HG03039 (cell line): ENCODE measurements at regions not wholly inside any gene's neighbourhood (a gene's known extent, or its start where the extent isn't known, plus 50 kb on each side); places are given as distances from the start of the nearest gene placed in this dataset.

ENCODE experiments used
- ATAC-seq: cut with Tn5 transposase; IDR thresholded peaks from one replicate; pipeline ENCODE4 v1.9.1; 2021; ENCODE audit warnings: mild to moderate bottlenecking, moderate library complexity; ENCODE audit not compliant: unreplicated experiment

DNA sequence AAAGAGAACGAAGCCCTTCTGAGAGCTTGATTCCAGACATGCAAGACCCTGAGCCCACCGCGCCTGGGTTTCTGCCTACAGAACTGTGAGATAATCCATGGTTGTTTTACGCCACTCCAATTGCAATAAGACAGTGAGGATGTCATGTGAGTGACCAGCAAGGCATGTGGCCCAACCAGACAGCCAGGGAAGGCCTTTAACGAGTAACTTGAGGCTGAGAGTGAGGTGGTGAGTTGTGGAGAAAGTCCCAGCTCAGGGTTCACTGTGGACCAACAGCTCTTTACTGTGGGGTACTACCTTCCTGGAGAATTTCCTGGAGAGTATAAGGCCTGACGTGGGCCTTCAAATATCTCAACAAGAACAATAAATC lies 153.9 kb downstream of the ETS2 start:
- no peak for ATAC-seq

DNA sequence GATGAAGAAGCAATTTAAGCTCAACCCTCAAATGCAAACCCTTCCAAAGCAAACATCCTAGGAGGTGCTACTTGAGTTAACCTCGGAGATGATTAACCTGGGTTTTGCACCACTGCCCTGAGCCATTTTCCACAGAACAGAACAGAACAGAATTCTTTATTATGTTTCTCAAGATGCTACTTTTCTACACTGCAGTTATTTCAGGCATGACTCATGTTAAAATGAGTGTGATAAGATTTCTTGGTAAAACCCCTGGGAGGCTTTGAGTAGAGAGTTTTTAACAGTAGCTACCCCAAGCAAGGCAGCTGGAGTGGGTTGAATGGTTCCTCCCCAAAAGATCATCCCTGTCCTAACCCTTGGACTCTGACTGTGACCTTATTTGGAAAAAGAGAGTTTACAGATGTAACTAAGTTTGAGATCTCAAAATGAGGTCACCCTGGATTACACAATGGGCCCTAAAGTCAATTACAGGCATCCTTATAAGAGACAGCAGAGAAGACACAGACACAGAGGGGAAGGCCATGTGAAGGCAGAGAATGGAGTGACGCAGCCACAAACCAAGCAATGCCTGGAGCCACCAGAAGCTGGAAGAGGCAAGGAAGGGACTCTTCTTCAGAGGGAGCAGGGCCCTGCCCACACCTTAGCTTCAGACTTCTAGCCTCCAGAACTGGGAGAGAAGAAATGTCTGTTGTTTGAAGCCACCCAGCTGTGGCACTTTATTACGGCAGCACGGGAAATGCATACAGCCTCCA lies 153.4 kb downstream of the ETS2 start:
- ATAC-seq: no peak

DNA sequence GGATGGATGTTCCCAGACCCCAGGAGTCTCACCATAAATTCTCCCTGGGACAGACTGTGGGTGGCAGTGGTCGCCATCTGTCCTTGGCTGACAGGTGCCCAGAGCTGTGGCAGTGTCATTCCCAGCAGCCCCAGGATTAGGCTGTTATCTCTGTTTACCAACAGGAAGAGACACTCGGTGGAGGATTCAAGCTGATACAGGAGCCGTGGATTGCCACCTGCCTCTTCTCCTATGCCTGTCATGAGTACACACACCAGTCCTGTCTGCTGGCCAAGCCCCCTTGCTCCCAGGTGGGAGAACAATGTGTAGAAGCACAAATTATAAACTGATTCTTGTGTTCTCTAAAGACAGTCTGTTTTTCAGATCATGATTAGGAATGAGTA lies 152.6 kb downstream of the ETS2 start:
- no peak for ATAC-seq

DNA sequence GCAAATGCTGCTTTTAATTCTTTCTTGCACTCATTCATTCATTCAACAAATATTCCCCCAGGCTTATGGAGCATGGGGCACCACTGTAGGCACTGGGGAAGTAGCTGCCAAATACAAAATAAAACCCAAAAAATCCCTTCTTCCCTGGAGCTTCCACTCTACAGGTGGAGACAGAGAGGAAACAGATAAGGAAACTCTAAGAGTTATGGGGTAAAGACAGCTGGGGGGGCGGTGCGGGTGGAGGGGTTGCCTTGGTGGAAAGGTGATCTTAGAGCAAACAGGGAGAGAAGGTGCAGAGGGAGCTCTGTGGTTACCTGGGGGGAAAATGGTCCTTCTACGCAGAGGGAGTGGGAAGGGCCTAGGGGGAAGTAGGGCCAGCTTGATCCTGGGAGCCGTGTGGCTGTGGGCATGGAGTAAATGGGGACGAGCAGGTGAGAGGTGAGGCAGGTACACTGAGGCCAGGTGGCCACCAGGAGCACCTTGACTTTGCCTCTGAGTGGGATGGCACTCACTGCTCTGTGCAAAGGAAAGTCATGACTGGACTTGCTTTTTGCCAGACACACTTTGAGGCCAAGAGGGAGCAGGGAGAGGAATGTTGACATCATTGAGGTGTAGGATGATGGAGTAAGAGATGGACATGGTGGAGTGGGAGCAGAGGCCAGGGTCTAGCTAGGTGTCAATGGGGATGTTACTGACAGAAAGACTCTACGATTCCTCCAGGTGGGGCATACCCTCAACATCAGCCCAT lies 152.0 kb downstream of the ETS2 start:
- ATAC-seq: no peak

DNA sequence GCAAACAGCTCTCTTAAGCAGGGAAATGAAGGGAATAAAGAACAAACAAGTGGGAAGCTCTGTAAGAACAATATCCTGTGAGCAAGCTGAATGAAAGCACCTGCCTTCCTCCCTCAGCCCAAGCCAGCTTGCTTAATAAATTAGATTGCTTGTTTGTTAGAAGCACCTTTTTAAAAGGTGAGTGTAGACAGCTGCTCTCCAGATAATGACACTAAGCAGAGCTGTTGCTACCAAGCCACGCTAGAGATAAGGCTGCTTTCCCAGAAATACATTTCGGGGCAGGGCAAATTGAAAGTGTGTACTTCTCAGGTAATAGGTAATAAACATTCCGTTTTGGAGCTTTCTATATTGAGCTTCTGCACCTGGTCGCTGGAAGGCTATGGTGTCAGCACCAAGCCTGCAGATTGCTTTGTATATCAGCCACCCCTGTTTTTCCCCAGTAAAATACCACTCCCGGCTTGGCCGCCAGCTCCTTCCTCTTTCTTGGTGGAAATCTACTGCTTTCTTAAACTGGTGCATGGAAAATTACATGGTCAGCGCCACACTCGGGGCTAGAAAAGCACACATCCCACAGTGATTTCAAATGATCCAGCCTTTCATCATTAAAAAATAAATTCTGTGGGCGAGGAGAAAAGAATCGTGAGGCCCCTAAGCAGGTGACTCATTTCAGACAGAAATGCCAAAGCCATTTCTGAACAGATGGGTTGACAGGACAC lies 151.3 kb downstream of the ETS2 start:
- ATAC-seq: no peak

DNA sequence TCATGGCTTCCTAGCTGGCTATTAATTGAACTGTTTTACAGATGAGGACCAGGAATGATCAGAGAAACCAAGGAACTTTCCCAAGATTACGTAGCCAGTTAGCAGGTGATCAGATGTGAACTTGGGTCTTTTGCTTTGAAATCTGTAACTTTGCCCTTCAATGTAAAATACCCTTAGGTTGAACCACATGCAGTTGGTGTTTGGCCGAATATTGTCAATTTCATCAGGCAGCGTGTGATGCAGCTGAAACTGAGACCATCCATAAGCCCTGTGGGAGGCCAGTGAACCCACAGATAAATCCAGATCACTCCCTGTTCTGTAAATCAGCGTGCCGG lies 150.8 kb downstream of the ETS2 start:
- ATAC-seq: no peak

DNA sequence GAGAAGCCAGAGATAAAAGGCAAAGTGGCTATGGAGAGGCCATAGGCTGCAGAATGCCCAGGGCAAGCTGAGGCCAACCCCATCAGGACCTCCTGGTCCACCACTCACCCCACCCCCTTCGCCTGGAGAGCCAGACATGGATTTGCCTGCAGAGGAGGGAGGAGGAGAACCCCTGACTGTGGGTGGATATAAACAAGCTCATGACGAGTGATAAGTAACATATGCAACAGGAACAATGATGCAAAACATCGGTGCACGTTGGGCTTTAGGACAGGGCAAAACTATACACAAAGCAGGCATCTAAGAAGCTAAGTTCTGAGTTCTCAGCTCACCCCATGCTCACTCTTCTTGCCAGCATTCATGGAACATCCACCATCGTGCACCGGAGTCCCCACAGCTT lies 150.3 kb downstream of the ETS2 start:
- ATAC-seq: no peak

DNA sequence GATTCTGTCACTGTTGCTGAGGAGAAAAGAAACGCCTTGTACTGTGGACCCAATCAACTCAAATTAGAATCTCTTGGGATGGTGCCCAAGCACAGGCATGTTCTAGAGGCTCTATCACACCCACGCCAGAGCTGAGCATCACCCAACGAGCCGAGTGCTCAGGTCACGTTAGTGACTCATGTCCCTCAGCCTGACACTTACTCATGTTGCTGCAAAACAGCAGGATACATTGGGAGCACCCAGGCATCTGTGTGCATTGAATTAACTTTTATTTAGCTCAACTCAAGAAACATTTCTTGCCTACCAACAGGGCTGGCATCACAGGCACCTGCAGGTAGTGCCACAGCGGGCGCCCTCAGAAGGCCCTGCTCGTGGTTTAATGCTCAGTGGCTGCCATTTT lies 149.8 kb downstream of the ETS2 start:
- no peak for ATAC-seq

DNA sequence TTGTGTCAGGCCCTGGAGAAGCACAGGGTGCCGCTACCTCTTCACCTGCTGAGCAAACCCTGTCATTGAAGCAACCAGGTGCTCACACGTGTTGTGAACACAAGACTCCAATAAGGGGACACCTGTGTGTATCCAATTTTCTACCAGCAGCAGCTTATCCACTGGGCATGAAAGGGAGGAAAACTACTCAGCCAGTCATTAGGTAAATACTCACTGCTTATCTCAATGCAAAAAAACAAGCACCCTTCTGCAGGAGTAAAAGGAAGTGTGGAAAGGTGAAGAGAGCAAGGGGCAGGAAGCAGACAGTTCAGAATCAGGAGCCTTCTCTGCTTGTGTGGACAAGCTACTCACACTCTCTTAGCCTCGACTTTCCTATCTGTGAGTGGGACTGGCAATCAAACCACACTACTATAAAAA lies 148.9 kb downstream of the ETS2 start:
- no peak for ATAC-seq

DNA sequence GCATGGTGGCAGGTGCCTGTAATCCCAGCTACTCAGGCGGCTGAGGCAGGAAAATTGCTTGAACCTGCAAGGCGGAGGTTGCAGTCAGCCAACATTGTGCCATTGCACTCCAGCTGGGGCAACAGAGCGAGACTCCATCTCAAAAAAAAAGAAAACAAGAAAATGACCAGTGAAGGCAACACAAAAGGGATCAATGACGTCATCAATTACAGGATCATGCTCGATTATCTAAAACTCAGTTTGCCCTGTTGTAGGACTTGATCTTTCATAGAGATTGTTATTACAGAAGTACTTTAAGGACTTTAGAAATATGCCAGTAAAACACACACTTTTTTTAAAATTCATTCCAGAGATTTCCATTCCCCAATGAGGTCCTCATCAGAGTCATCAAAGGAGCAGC lies 147.8 kb downstream of the ETS2 start:
- ATAC-seq: no peak

DNA sequence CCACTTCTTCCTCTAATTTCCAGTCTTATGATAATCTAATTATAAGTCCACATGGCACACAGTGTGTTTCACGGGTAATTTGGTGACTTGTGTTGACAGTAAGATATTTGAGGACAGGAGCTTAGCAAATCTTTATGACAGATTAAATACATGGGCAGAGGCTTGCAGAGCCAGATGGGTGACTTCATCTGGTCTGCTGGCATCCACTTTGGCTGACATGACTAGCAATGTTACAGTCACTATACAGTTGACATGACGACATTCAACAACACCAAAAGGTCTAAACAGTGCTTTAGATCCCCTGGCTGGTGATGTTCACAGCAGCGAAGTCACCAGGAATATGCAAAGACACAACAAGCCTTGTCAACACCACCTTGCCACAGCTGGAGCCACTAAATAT lies 147.2 kb downstream of the ETS2 start:
- no peak for ATAC-seq

DNA sequence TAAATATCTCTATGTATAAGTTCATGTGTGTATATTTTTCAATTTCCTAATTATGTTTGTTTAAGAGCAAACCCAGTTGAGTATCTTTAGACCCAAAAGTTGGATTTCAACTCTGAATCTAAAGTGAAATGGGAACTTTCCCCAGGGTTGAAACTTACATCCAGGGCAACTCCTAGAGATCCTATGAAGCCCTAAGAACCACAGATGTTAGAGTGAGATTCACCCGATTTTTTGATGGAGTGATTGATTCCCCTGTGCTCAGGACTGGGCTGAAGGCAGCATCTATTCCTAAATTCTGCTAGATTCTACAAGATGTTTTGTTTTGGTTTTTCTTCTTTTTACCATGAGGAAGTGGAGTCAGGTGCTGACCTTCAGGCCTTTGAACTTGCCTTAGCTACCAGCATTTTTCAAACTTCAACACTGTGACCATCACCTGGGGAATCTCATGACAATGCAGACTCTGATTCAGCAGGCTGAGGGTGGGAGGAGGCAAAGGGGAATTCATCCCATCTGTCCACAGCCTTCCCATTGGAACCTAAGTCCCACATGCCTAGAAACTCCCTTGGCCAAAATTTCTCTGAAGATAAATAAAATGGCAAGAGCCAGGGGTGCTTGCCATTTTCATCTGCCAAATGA lies 145.5 kb downstream of the ETS2 start:
- ATAC-seq: no peak

DNA sequence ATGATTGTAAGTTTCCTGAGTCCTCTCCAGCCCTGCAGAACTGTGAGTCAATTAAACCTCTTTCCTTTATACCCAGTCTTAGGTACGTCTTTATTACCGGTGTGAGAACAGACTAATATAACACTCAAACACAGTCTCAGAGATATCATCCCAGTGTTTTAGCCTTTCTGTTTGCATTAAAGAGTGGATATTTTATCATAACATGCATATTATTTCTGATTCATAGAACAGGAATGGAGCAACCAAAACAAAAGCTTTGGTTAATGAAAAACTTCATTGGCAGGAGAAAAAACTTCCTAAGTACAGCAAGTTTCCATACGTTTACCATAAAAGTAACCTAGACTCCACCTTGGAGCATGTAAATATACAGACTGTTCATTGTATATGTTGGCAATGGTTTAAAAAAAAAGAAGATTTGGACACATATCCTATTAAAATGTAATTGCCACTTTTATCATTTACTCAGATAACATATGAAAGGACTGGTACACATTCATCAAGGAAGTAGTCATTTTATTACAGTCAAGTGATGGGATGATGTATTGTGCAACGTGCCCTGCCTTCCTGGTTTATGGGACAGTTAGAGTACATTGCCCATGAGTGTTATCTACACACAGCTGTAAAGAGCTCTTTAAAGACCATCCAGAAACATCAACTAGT lies 144.8 kb downstream of the ETS2 start:
- ATAC-seq: no peak

DNA sequence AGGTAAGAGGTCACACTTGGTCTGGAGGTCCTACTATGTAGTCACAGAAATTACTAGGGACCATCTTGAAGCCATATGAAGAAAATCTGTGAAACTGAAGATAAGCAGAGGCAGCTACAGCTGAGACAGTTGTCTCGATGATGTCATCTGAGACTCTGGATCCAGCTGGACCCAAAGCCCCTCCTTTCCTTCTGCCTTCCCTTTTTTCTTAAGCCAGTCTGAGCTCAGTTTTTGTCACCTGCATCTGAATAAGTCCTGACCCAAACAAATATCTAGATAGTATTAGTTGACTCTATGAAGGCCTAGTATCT lies 143.3 kb downstream of the ETS2 start:
- ATAC-seq: no peak

DNA sequence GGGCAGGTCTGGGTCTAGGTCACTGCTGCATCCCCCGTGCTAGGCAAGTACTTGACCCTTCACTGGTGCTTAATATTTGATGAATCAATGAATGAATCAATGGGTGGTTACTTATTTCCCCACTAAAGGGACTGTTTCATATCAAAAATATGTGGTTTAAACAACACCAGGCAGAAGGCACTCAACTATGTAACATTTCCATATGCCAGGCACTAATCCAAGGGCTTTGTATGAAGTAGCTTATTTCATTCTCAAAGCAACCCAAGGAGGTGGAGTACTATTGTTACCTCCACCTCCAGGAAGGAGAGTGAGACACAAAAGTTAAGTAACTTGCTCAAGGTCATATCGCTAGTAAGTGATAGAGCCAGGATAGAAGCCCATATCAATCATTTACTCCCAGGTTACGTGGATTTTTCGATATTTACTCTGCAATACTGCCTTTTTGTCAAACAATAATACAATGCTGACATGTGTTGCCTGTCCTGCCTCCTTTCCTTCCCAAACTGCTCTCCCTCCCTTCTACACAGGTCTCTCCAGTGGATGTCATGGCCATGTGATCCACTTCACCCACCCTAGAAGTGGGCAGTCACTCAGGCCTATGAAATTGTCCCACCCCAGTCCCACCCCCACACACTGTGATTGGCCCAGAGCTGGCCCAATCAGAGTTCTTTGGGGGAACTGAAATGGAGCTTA lies 142.8 kb downstream of the ETS2 start:
- no peak for ATAC-seq

DNA sequence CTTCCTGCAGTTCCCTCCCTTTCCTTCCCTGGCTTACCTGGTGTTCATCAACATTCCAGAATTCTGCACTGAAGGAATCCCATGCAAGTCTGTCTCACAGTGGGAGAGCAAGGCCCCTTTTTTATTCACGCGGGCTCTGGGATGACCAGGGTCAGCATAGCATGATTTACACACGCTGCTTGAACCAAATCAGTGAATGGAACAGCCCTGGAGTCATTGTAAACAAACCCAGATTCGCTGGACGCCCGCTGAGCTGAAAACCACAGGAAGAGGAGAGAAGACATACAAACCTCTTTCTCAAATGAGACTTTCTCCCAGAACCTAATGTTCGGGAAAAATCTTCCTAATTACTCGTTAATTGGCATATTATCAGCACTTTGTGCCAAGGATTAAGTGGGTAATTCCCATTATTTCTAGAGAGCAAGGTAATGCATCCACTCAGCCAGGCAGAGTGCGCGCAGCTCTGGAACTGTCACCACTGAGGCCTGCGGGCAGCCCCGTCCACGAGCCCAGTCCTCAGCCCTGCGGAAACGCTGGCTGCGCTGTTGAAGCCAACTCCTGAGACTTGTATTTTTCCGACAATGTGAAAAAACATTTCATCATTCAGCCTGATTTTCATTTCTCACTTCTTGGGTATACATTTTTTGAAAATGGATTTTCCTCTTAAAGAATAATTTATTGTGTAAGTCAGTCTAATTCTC lies 140.0 kb downstream of the ETS2 start:
- no peak for ATAC-seq

DNA sequence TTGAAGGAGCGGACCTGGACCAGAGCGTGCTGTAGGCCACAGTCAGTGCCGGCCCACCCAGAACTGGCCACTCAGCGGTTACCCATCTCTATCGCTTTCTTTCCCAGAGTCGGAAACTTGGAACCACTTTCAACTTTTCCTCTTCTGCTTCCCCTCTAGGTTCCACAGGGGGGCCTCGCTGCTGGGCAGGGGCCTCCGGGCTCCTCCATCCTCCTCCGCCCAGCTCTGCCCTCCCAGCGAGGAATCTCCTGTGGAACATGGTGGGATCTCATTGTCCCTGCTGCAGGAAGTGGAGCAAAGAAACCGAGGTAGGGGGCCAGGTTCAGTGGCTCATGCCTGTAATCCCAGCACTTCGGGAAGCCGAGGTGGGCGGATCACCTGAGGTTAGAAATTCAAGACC lies 139.2 kb downstream of the ETS2 start:
- no peak for ATAC-seq

DNA sequence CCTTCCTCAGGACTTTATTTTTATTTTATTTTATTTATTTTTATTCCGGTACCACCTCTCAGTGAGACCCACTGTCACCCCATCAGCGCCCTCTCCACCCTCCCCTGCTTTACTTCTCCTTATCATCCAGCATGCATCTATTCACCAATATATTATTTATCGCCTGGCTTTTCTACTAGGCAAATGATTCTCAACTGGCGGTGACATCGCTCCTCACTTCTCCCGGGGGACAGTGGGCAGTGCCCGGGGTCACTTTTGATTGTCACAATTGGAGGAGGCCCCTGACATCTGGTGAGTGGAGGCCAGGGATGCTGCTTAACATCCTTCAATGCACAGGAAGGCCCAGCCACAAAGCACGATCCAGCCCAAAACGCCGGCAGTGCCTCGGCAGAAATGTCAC lies 138.7 kb downstream of the ETS2 start:
- ATAC-seq: no peak

DNA sequence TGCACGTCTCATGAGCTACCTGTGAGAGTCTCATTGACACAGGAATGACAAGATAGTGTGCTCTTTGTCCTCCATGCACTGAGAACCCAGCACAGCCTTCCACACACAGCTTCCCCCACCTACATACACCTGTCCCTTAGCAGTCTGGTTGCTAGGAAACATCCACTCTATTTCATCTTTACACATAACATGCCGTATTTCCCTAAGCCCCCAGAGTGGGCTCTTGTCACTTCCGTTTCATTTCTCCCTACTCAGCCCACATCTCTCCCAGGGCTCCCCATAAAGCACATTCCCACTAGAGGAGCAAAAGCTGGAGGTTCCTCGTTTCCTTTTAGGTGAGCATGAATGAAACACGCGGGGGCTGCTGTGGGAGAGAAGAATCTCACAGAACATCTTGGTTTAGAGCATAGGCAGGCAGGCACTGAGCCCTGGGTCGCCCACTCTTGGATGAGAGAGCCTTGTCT lies 137.1 kb downstream of the ETS2 start:
- no peak for ATAC-seq

DNA sequence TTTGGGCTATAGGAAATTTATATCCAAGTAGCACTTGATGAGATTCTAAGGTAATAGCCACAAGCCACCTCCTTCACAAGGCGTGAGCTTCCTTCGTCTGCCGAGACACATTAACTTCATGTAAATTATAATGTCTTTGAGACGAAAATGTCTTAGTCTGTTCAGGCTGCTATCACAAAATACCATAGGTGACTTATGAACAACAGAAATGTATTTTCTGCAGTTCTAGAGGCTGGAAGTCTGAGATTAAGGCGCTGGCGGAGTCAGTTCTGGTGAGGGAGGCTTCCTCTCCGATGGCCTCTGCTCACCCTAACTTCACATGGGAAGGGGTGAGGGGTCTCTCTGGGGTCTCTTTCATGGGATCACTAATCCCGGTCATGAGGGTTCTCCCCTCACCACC lies 133.0 kb downstream of the ETS2 start:
- no peak for ATAC-seq
